H1 (cell line): ENCODE measurements at regions not wholly inside any gene's neighbourhood (a gene's known extent, or its start where the extent isn't known, plus 50 kb on each side); places are given as distances from the start of the nearest gene placed in this dataset.

ENCODE experiments used
- CTCF ChIA-PET: fragments of 300-600 bp; sonication (Branson Sonifier 250); formaldehyde crosslinking; loops from one replicate; lab custom pipeline; 2021; ENCODE audit not compliant: partially characterized antibody; lab: Charles Lee
- POLR2A ChIA-PET: fragments of 300-600 bp; sonication (Branson Sonifier 250); formaldehyde crosslinking; loops from one replicate; lab custom pipeline; 2021; ENCODE audit warnings: inconsistent platforms; ENCODE audit not compliant: partially characterized antibody; lab: Charles Lee
- DNase-seq, 2 experiments: peaks; one replicate each; pipeline versions ENCODE4 v3.0.0 to v3.0.0-alpha.2; 2010 to 2022; ENCODE audit warnings: low spot score in 2 of 2, low read depth in 1 of 2, mixed read lengths in 1 of 2
- FAIRE-seq: peaks from 2 replicates; lab custom pipeline; 2011; peaks lifted over from hg19 to GRCh38; lab: Jason Lieb, UNC
- H2AFZ ChIP-seq: 2 replicates; pipeline ENCODE4 v1.8.1; 2012; ENCODE audit warnings: low read length, inconsistent platforms
- H2AK5ac ChIP-seq: 2 replicates; pipeline ENCODE4 v1.6.1; 2013; ENCODE audit warnings: low read depth, low read length
- H2BK120ac ChIP-seq: replicated peaks from 2 replicates; pipeline ENCODE3; 2013; ENCODE audit warnings: low read depth, low read length, inconsistent platforms
- H2BK12ac ChIP-seq: 2 replicates; pipeline ENCODE4 v1.6.1; 2013; ENCODE audit warnings: low read depth, low read length
- H2BK15ac ChIP-seq: 2 replicates; pipeline ENCODE4 v1.6.1; 2013; ENCODE audit warnings: low read length
- H2BK20ac ChIP-seq: 2 replicates; pipeline ENCODE4 v1.6.1; 2013; ENCODE audit warnings: low read length
- H2BK5ac ChIP-seq: 2 replicates; pipeline ENCODE4 v1.6.1; 2013; ENCODE audit warnings: low read depth, low read length
- H3K14ac ChIP-seq: 2 replicates; pipeline ENCODE4 v1.6.1; 2013; ENCODE audit warnings: inconsistent platforms; ENCODE audit not compliant: insufficient read length
- H3K18ac ChIP-seq: 2 replicates; pipeline ENCODE4 v1.6.1; 2013; ENCODE audit warnings: low read length; ENCODE audit errors: extremely low read depth
- H3K23ac ChIP-seq: 2 replicates; pipeline ENCODE4 v1.6.1; 2013; ENCODE audit warnings: inconsistent platforms; ENCODE audit not compliant: insufficient read length
- H3K23me2 ChIP-seq: 2 replicates; pipeline ENCODE4 v1.6.1; 2013; ENCODE audit warnings: low read depth, low read length
- H3K27ac ChIP-seq: 2 replicates; pipeline ENCODE4 v1.6.1; 2011; ENCODE audit warnings: low read depth, low read length, inconsistent platforms
- H3K27me3 ChIP-seq, 4 experiments: replicated peaks in 1 of 4; 1 replicate in 1 of 4; 2 replicates in 3 of 4; pipeline versions ENCODE4 v1.6.1 to v1.8.1; 2011 to 2013; ENCODE audit warnings: low read length in 3 of 4, mild to moderate bottlenecking in 3 of 4, inconsistent platforms in 2 of 4, mixed read lengths in 2 of 4, moderate library complexity in 1 of 4; ENCODE audit not compliant: control insufficient read depth in 3 of 4, insufficient read depth in 3 of 4; ENCODE audit errors: extremely low read depth in 1 of 4
- H3K36me3 ChIP-seq, 4 experiments: 2 replicates each; pipeline versions ENCODE4 v1.6.1 to v1.8.1; 2011 to 2013; ENCODE audit warnings: mild to moderate bottlenecking in 4 of 4, low read length in 3 of 4, moderate library complexity in 2 of 4, control low read depth in 1 of 4, inconsistent platforms in 1 of 4; ENCODE audit not compliant: insufficient read depth in 4 of 4, control insufficient read depth in 2 of 4
- H3K4ac ChIP-seq: replicated peaks from 2 replicates; pipeline ENCODE3; 2013; ENCODE audit warnings: low read length, low read depth, mixed read lengths, inconsistent platforms; ENCODE audit not compliant: insufficient read length
- H3K4me1 ChIP-seq, 4 experiments: replicated peaks in 1 of 4; 1 replicate in 1 of 4; 2 replicates in 3 of 4; pipeline versions ENCODE4 v1.6.1 to v1.8.1; 2011 to 2013; ENCODE audit warnings: low read length in 3 of 4, inconsistent platforms in 2 of 4, mixed read lengths in 1 of 4; ENCODE audit not compliant: insufficient read depth in 4 of 4, control insufficient read depth in 3 of 4
- H3K4me2 ChIP-seq, 2 experiments: 2 replicates each; pipeline versions ENCODE4 v1.6.1 to v1.8.1; 2011 to 2013; ENCODE audit warnings: low read depth in 2 of 2, low read length in 2 of 2, control low read depth in 1 of 2, inconsistent platforms in 1 of 2, mild to moderate bottlenecking in 1 of 2; ENCODE audit not compliant: insufficient read depth in 1 of 2
- H3K4me3 ChIP-seq, 4 experiments: fragments of 200-600, 300-600 bp in 1 of 4; sonication (generic), shearing (Covaris generic), sonication (Bioruptor Twin) in 1 of 4; 2 replicates each; pipeline versions ENCODE4 v1.5.1 to v1.8.1; 2011 to 2016; ENCODE audit warnings: low read length in 4 of 4, low read depth in 3 of 4, control low read depth in 2 of 4, inconsistent platforms in 2 of 4, mild to moderate bottlenecking in 2 of 4, mixed read lengths in 1 of 4, moderate library complexity in 1 of 4; ENCODE audit not compliant: insufficient read depth in 2 of 4; ENCODE audit errors: extremely low read depth in 1 of 4
- H3K56ac ChIP-seq: replicated peaks from 2 replicates; pipeline ENCODE3; 2013; ENCODE audit warnings: low read depth, mild to moderate bottlenecking, mixed read lengths, low read length, inconsistent platforms; ENCODE audit not compliant: insufficient read length
- H3K79me1 ChIP-seq: 2 replicates; pipeline ENCODE4 v1.6.1; 2013; ENCODE audit warnings: low read depth, low read length, control low read depth
- H3K79me2 ChIP-seq, 2 experiments: 2 replicates each; pipeline versions ENCODE4 v1.6.1 to v1.8.1; 2012 to 2013; ENCODE audit warnings: low read length in 2 of 2, mild to moderate bottlenecking in 2 of 2, inconsistent platforms in 1 of 2; ENCODE audit not compliant: insufficient read depth in 2 of 2, control insufficient read depth in 1 of 2
- H3K9ac ChIP-seq, 4 experiments: replicated peaks in 1 of 4; 1 replicate in 1 of 4; 2 replicates in 3 of 4; pipeline versions ENCODE4 v1.6.1 to v1.8.1; 2011 to 2013; ENCODE audit warnings: low read depth in 3 of 4, low read length in 3 of 4, control low read depth in 2 of 4, mild to moderate bottlenecking in 2 of 4, moderate library complexity in 2 of 4, inconsistent platforms in 1 of 4; ENCODE audit errors: extremely low read depth in 1 of 4
- H3K9me3 ChIP-seq, 2 experiments: 2 replicates each; pipeline versions ENCODE4 v1.6.1 to v1.8.1; 2012 to 2013; ENCODE audit warnings: mild to moderate bottlenecking in 2 of 2, moderate library complexity in 2 of 2, control low read depth in 1 of 2, inconsistent platforms in 1 of 2, low read depth in 1 of 2, low read length in 1 of 2, mixed read lengths in 1 of 2; ENCODE audit not compliant: insufficient read depth in 2 of 2
- H4K20me1 ChIP-seq, 2 experiments: replicated peaks in 1 of 2; 2 replicates each; pipeline versions ENCODE3 to v1.8.1; 2011 to 2013; ENCODE audit warnings: inconsistent platforms in 2 of 2, low read length in 2 of 2, mild to moderate bottlenecking in 1 of 2; ENCODE audit not compliant: insufficient read depth in 2 of 2, control insufficient read depth in 1 of 2
- H4K5ac ChIP-seq: 2 replicates; pipeline ENCODE4 v1.6.1; 2013; ENCODE audit warnings: low read length, low read depth, mixed read lengths, inconsistent platforms; ENCODE audit not compliant: insufficient read length
- H4K8ac ChIP-seq: 2 replicates; pipeline ENCODE4 v1.8.0; 2013; ENCODE audit warnings: mild to moderate bottlenecking, moderate library complexity, low read length, inconsistent platforms; ENCODE audit not compliant: insufficient read depth; ENCODE audit errors: extremely low read depth
- H4K91ac ChIP-seq: replicated peaks from 2 replicates; pipeline ENCODE3; 2013; ENCODE audit warnings: low read length, mixed read lengths, inconsistent platforms; ENCODE audit not compliant: insufficient read length
- ATF3 ChIP-seq: IDR thresholded peaks from 2 replicates; pipeline ENCODE4 v1.6.1; 2011; ENCODE audit warnings: low read depth, mild to moderate bottlenecking, low read length; ENCODE audit not compliant: insufficient read depth
- CTBP2 ChIP-seq: IDR thresholded peaks from 2 replicates; pipeline ENCODE4 v1.7.0; 2011; ENCODE audit warnings: borderline replicate concordance, mild to moderate bottlenecking, moderate library complexity, mixed read lengths, low read length; ENCODE audit not compliant: insufficient read depth, insufficient read length
- EGR1 ChIP-seq: IDR thresholded peaks from 2 replicates; pipeline ENCODE4 v1.6.1; 2011; ENCODE audit warnings: low read depth, low read length, borderline replicate concordance
- KDM1A ChIP-seq: fragments of 200-600, 300-600 bp; sonication (generic); IDR thresholded peaks from 2 replicates; pipeline ENCODE4 v1.7.1; 2016; ENCODE audit warnings: mild to moderate bottlenecking, low read length, borderline replicate concordance
- KDM4A ChIP-seq: IDR thresholded peaks from one replicate; pipeline ENCODE4 v1.7.1; 2012; ENCODE audit warnings: low read depth, mild to moderate bottlenecking, moderate library complexity, low read length, inconsistent platforms; ENCODE audit not compliant: severe bottlenecking
- NRF1 ChIP-seq: IDR thresholded peaks from 2 replicates; pipeline ENCODE4 v1.6.1; 2011; ENCODE audit warnings: mild to moderate bottlenecking, low read depth, low read length, improper control_type of control experiment
- PHF8 ChIP-seq: fragments of 200-600 bp; sonication (generic); conservative IDR thresholded peaks from 2 replicates; pipeline ENCODE4 v1.7.1; 2012; ENCODE audit warnings: low read depth, mild to moderate bottlenecking, inconsistent platforms, low read length, moderate library complexity
- POLR2AphosphoS5 ChIP-seq: IDR thresholded peaks from 2 replicates; pipeline ENCODE4 v1.6.1; 2011; ENCODE audit warnings: low read depth, low read length
- SP4 ChIP-seq: IDR thresholded peaks from 2 replicates; pipeline ENCODE4 v1.6.1; 2012; ENCODE audit warnings: low read length, inconsistent platforms
- SRF ChIP-seq: IDR thresholded peaks from 2 replicates; pipeline ENCODE4 v1.6.1; 2011; ENCODE audit warnings: mild to moderate bottlenecking, low read depth, low read length, moderate library complexity
- TBP ChIP-seq: IDR thresholded peaks from 2 replicates; pipeline ENCODE4 v1.6.1; 2011; ENCODE audit warnings: low read depth, low read length, improper control_type of control experiment
- USF2 ChIP-seq: IDR thresholded peaks from 2 replicates; pipeline ENCODE4 v1.6.1; 2011; ENCODE audit warnings: low read length, improper control_type of control experiment
- ZNF274 ChIP-seq: IDR thresholded peaks from 2 replicates; pipeline ENCODE4 v1.7.0; 2012; ENCODE audit warnings: low read length, borderline replicate concordance; ENCODE audit errors: extremely low read depth
- WGBS, 2 experiments: shearing (Covaris generic) in 1 of 2; methylation state at CpG; one replicate each; pipeline versions ENCODE4 v1.1.6 to v1.1.7; 2013 to 2015; ENCODE audit warnings: low lambda C conversion rate in 2 of 2, mixed read lengths in 2 of 2, inconsistent platforms in 1 of 2, low coverage in 1 of 2, missing lambda C conversion rate in 1 of 2; ENCODE audit not compliant: insufficient replicate concordance in 2 of 2, insufficient coverage in 1 of 2, insufficient read length in 1 of 2; ENCODE audit errors: extremely low coverage in 1 of 2, missing lambda C conversion rate in 1 of 2; 5-methylcytosine and 5-hydroxymethylcytosine counted together

GRCh38 chr2:19494241-19494640 lies 135.8 kb upstream of the OSR1 start:
- Histone ChIP-seq H3K27ac (no peak overlapping the region), H2BK12ac (no peak overlapping the region), H4K5ac (no peak overlapping the region), H4K20me1 (no peaks in the 10 kb centered on the region), H3K4me3 (no peak overlapping the region), H2AFZ (no peak overlapping the region), H4K8ac (no peak overlapping the region), H3K4me2 (no peak overlapping the region), H3K23me2 (no peaks in the 10 kb centered on the region), H4K91ac (no peak overlapping the region), H3K36me3 (no peaks in the 10 kb centered on the region), H3K4me1 (no peaks in the 10 kb centered on the region), H3K18ac (no peak overlapping the region), H3K23ac (no peak overlapping the region), H2BK120ac (no peak overlapping the region), H3K9ac (no peak overlapping the region), H3K4ac (no peak overlapping the region), H2BK15ac (no peak overlapping the region), H3K56ac (no peak overlapping the region), H3K9me3 (no peaks in the 10 kb centered on the region), H2BK5ac (no peak overlapping the region), H2AK5ac (no peak overlapping the region), H3K14ac (no peak overlapping the region), H3K27me3 (no peaks in the 10 kb centered on the region), H2BK20ac (no peak overlapping the region), H3K79me1 (no peaks in the 10 kb centered on the region), H3K79me2 (no peaks in the 10 kb centered on the region)
- CTCF ChIA-PET, result no interaction called here
- FAIRE-seq, result no peak
- no peak for TF ChIP-seq ATF3
- TF ChIP-seq EGR1, result no peak
- TF ChIP-seq SRF, result no peak
- no peak for TF ChIP-seq SP4
- no peak for TF ChIP-seq CTBP2
- no peak for TF ChIP-seq TBP
- TF ChIP-seq PHF8, result no peak
- TF ChIP-seq USF2, result no peak
- no peak for TF ChIP-seq NRF1
- TF ChIP-seq POLR2AphosphoS5, result no peak
- TF ChIP-seq KDM1A, result no peak
- TF ChIP-seq ZNF274, result no peak
- no peak for TF ChIP-seq KDM4A
- 89% methylated on average over 4 of the region's 4 CpGs; no CpG with 5 or more reads in 1 of the 2 experiments for WGBS, 2 experiments
- no peak for DNase-seq
- POLR2A ChIA-PET, result no interaction called here
